GM12891 (cell line): ENCODE measurements at regions not wholly inside any gene's neighbourhood (a gene's known extent, or its start where the extent isn't known, plus 50 kb on each side); places are given as distances from the start of the nearest gene placed in this dataset.

Experiments
- PAX5 ChIP-seq: IDR thresholded peaks from 2 replicates; pipeline ENCODE4 v1.6.1; 2011; ENCODE audit warnings: low read length, moderate library complexity, mild to moderate bottlenecking; ENCODE audit not compliant: insufficient read depth, severe bottlenecking
- POLR2A ChIP-seq: IDR thresholded peaks from 2 replicates; pipeline ENCODE4 v1.6.1; 2011; ENCODE audit warnings: low read depth, low read length, control low read depth
- POLR2AphosphoS5 ChIP-seq: IDR thresholded peaks from 2 replicates; pipeline ENCODE4 v1.6.1; 2011; ENCODE audit warnings: low read depth, low read length, control low read depth
- SPI1 ChIP-seq: IDR thresholded peaks from 2 replicates; pipeline ENCODE4 v1.6.1; 2011; ENCODE audit warnings: low read depth, low read length, control low read depth
- TAF1 ChIP-seq: IDR thresholded peaks from 2 replicates; pipeline ENCODE4 v1.6.1; 2011; ENCODE audit warnings: low read depth, low read length, control low read depth

- TF ChIP-seq POLR2A (no peak), POLR2AphosphoS5 (no peak), TAF1 (no peak), PAX5 (no peak), SPI1 (no peak)
Observed at GRCh38 chr14:27234331-27234730, 636.5 kb upstream of the NOVA1 start.
